GM12878 (cell line): ENCODE measurements at regions not wholly inside any gene's neighbourhood (a gene's known extent, or its start where the extent isn't known, plus 50 kb on each side); places are given as distances from the start of the nearest gene placed in this dataset.

Experiments used
- ATAC-seq: fragments of 200-7000 bp; cut with Tn5 transposase; 3 replicates; pipeline ENCODE4 v1.9.1; 2020; ENCODE audit warnings: mild to moderate bottlenecking, moderate library complexity
- BruUV-seq: library from RNA; stranded (reverse); fragments of 400-500 nt; replicated peaks from 2 replicates; lab custom pipeline; 2021; lab: Mats Ljungman, UMichigan
- CTCF ChIA-PET: fragments of 300-600 bp; sonication (Branson Sonifier 250); formaldehyde crosslinking; extraction: SDS; loops from one replicate; lab custom pipeline; 2021; ENCODE audit warnings: inconsistent platforms; lab: Yijun Ruan, JAX
- POLR2A ChIA-PET: fragments of 350-600 bp; formaldehyde crosslinking; extraction: SDS; loops from one replicate; lab custom pipeline; 2021; ENCODE audit warnings: inconsistent platforms; lab: Charles Lee
- RAD21 ChIA-PET: fragments of 300-600 bp; sonication (Branson Sonifier 250); formaldehyde crosslinking; loops from one replicate; lab custom pipeline; 2023; ENCODE audit warnings: antibody characterized with exemption; ENCODE audit not compliant: unreplicated experiment; lab: Charles Lee
- SMC1A ChIA-PET: fragments of 300-600 bp; sonication (Branson Sonifier 250); formaldehyde crosslinking; loops from one replicate; lab custom pipeline; 2023; ENCODE audit not compliant: unreplicated experiment, uncharacterized antibody; lab: Charles Lee
- DNase-seq: peaks from one replicate; pipeline ENCODE4 v3.0.0-alpha.2; 2011; ENCODE audit warnings: low read depth, low spot score
- FAIRE-seq: peaks from 3 replicates; lab custom pipeline; 2011; peaks lifted over from hg19 to GRCh38; lab: Jason Lieb, UNC
- H2AFZ ChIP-seq: 2 replicates; pipeline ENCODE4 v1.6.0; 2011; ENCODE audit warnings: low read depth, low read length, control low read depth; ENCODE audit not compliant: control insufficient read depth
- H3K27ac ChIP-seq: 2 replicates; pipeline ENCODE4 v1.5.1; 2011; ENCODE audit warnings: control low read depth; ENCODE audit not compliant: control insufficient read depth, insufficient read depth
- H3K27me3 ChIP-seq, 2 experiments: replicated peaks in 1 of 2; 2 replicates each; pipeline versions ENCODE4 v1.6.0 to v1.6.1; 2011; ENCODE audit warnings: low read length in 1 of 2; ENCODE audit not compliant: control insufficient read depth in 2 of 2, insufficient read depth in 2 of 2
- H3K36me3 ChIP-seq, 2 experiments: 2 replicates each; pipeline ENCODE4 v1.5.1; 2011; ENCODE audit warnings: low read length in 1 of 2; ENCODE audit not compliant: control insufficient read depth in 2 of 2, insufficient read depth in 2 of 2
- H3K4me1 ChIP-seq: 2 replicates; pipeline ENCODE4 v1.6.1; 2011; ENCODE audit warnings: mild to moderate bottlenecking, low read length, moderate library complexity, mixed read lengths; ENCODE audit not compliant: control insufficient read depth, insufficient read depth
- H3K4me2 ChIP-seq: 2 replicates; pipeline ENCODE4 v1.6.0; 2011; ENCODE audit warnings: control low read depth; ENCODE audit not compliant: control insufficient read depth, insufficient read depth
- H3K4me3 ChIP-seq: fragments of 200-600 bp; sonication (generic); 2 replicates; pipeline ENCODE4 v1.5.1; 2016
- H3K79me2 ChIP-seq: 2 replicates; pipeline ENCODE4 v1.6.0; 2011; ENCODE audit warnings: low read length; ENCODE audit not compliant: control insufficient read depth, insufficient read depth
- H3K9ac ChIP-seq: 2 replicates; pipeline ENCODE4 v1.8.0; 2011; ENCODE audit warnings: low read length, control low read depth, mixed read lengths; ENCODE audit not compliant: control insufficient read depth, insufficient read depth
- H3K9me3 ChIP-seq: replicated peaks from 3 replicates; pipeline ENCODE4 v1.5.1; 2011; ENCODE audit warnings: mild to moderate bottlenecking, low read length; ENCODE audit not compliant: control insufficient read depth, insufficient read depth
- H4K20me1 ChIP-seq: 2 replicates; pipeline ENCODE4 v1.6.0; 2011; ENCODE audit not compliant: control insufficient read depth, insufficient read depth
- DPF2 ChIP-seq: fragments of 450-650 bp; IDR thresholded peaks from 2 replicates; pipeline ENCODE4 v1.6.1; 2017; ENCODE audit warnings: mild to moderate bottlenecking
- IKZF1 ChIP-seq: fragments of 450-650 bp; conservative IDR thresholded peaks from 2 replicates; pipeline ENCODE4 v1.6.1; 2017; ENCODE audit warnings: antibody characterized with exemption, mild to moderate bottlenecking
- IRF4 ChIP-seq: IDR thresholded peaks from 2 replicates; pipeline ENCODE4 v1.6.1; 2011; ENCODE audit warnings: low read depth, low read length
- IRF5 ChIP-seq: fragments of 450-650 bp; IDR thresholded peaks from 2 replicates; pipeline ENCODE4 v1.6.1; 2017; ENCODE audit warnings: borderline replicate concordance
- NFIC ChIP-seq: IDR thresholded peaks from 2 replicates; pipeline ENCODE4 v1.6.1; 2012; ENCODE audit warnings: low read depth, mild to moderate bottlenecking, inconsistent platforms, low read length, moderate library complexity
- TAF1 ChIP-seq: IDR thresholded peaks from 2 replicates; pipeline ENCODE4 v1.6.1; 2011; ENCODE audit warnings: mild to moderate bottlenecking, low read depth, low read length, borderline replicate concordance
- TCF12 ChIP-seq: IDR thresholded peaks from 2 replicates; pipeline ENCODE4 v1.6.1; 2011; ENCODE audit warnings: low read depth, mild to moderate bottlenecking, low read length
- WGBS: methylation state at CpG from one replicate; pipeline ENCODE4 v1.1.6; 2016; ENCODE audit warnings: low lambda C conversion rate; ENCODE audit not compliant: insufficient replicate concordance, insufficient coverage; ENCODE audit errors: missing lambda C conversion rate; 5-methylcytosine and 5-hydroxymethylcytosine counted together
- in situ Hi-C: fragments of 300-500 bp; cut with MboI; formaldehyde crosslinking; loops from 9 replicates; pipeline ENCODE4 v1.14.3; 2018; ENCODE audit warnings: mixed read lengths
- intact Hi-C: fragments of 100-400 bp; cut with micrococcal nuclease; formaldehyde crosslinking; loops from one replicate; pipeline ENCODE4 v1.14.2; 2022; ENCODE audit not compliant: unreplicated experiment
- TF ChIP-seq, protein P1 (sequence below): fragments of 450-650 bp; IDR thresholded peaks from 2 replicates; pipeline ENCODE4 v1.6.1; 2017; ENCODE audit warnings: low read depth, mild to moderate bottlenecking, moderate library complexity

- intact Hi-C loops, result no loop called here
These were observed 99.7 kb upstream of the SYT1 start for GRCh38 chr12:78764913-78765312.

More at GRCh38 chr12:78764913-78765312, 99.7 kb upstream of the SYT1 start:
- no peak for DNase-seq
- in situ Hi-C loops, result no loop called here
- no peak for ATAC-seq
- ChIA-PET CTCF (no interaction called here), RAD21 (no interaction called here), POLR2A (no interaction called here), SMC1A (no interaction called here)
- H3K4me2 ChIP-seq, result no peak overlapping the region
- no peak for FAIRE-seq
- no peak overlapping the region for H3K27ac ChIP-seq
- H3K27me3 ChIP-seq, result no peaks in the 10 kb centered on the region
- H3K36me3 ChIP-seq, result no peaks in the 10 kb centered on the region
- no peak overlapping the region for H3K4me3 ChIP-seq
- H3K9me3 ChIP-seq, result no peaks in the 10 kb centered on the region
- H3K79me2 ChIP-seq, result no peaks in the 10 kb centered on the region
- no peaks in the 10 kb centered on the region for H4K20me1 ChIP-seq
- H2AFZ ChIP-seq, result no peak overlapping the region
- WGBS, result 4% methylated on average over 2 of the region's 2 CpGs
- H3K4me1 ChIP-seq, result no peaks in the 10 kb centered on the region
- TF ChIP-seq NFIC (no peak), IRF5 (no peak), DPF2 (no peak), TCF12 (no peak), TAF1 (no peak), IRF4 (no peak), IKZF1 (no peak)
- TF ChIP-seq, protein P1, sequence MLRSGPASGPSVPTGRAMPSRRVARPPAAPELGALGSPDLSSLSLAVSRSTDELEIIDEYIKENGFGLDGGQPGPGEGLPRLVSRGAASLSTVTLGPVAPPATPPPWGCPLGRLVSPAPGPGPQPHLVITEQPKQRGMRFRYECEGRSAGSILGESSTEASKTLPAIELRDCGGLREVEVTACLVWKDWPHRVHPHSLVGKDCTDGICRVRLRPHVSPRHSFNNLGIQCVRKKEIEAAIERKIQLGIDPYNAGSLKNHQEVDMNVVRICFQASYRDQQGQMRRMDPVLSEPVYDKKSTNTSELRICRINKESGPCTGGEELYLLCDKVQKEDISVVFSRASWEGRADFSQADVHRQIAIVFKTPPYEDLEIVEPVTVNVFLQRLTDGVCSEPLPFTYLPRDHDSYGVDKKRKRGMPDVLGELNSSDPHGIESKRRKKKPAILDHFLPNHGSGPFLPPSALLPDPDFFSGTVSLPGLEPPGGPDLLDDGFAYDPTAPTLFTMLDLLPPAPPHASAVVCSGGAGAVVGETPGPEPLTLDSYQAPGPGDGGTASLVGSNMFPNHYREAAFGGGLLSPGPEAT, result no peak
- no TSS peak for BruUV-seq
- no peak overlapping the region for H3K9ac ChIP-seq
